Psoas muscle (tissue), 7 donors: ENCODE measurements at regions not wholly inside any gene's neighbourhood (a gene's known extent, or its start where the extent isn't known, plus 50 kb on each side); places are given as distances from the start of the nearest gene placed in this dataset.

Experiments
- ATAC-seq, 4 donors: fragments of 200-7000 bp; cut with Tn5 transposase; one replicate each; pipeline ENCODE4 v1.9.1; 2020; ENCODE audit warnings: moderate library complexity in 3 of 4, mild to moderate bottlenecking in 2 of 4
- DNase-seq, 2 donors: peaks; one replicate each; pipeline ENCODE4 v3.0.0-alpha.2; 2020
- H3K27ac ChIP-seq: fragments of 200-600 bp; one replicate; pipeline ENCODE4 v1.8.0; 2022
- H3K27me3 ChIP-seq, 3 donors: fragments of 200-600 bp in 1 of 3; one replicate each; pipeline versions ENCODE4 v1.6.1 to v1.8.0; 2013 to 2022; ENCODE audit warnings: low read length in 2 of 3, mild to moderate bottlenecking in 2 of 3, moderate library complexity in 1 of 3; ENCODE audit not compliant: insufficient read depth in 3 of 3
- H3K36me3 ChIP-seq, 2 donors: fragments of 200-600 bp in 1 of 2; one replicate each; pipeline versions ENCODE4 v1.6.1 to v1.8.0; 2013 to 2022; ENCODE audit warnings: low read depth in 1 of 2, mild to moderate bottlenecking in 1 of 2, moderate library complexity in 1 of 2; ENCODE audit not compliant: insufficient read depth in 1 of 2
- H3K4me1 ChIP-seq: fragments of 200-600 bp; one replicate; pipeline ENCODE4 v1.8.0; 2022
- H3K4me3 ChIP-seq: fragments of 200-600 bp; one replicate; pipeline ENCODE4 v1.8.0; 2022; ENCODE audit warnings: mild to moderate bottlenecking
- H3K9me3 ChIP-seq: fragments of 200-600 bp; one replicate; pipeline ENCODE4 v1.8.0; 2022
- CTCF ChIP-seq: fragments of 200-600 bp; IDR thresholded peaks from one replicate; pipeline ENCODE4 v1.8.0; 2022; ENCODE audit warnings: antibody characterized with exemption
- WGBS, 3 donors: extraction: QIAGEN DNeasy Blood & Tissue Kit; methylation state at CpG; one replicate each; pipeline versions ENCODE4 v1.1.6 to v1.1.7; 2013; 5-methylcytosine and 5-hydroxymethylcytosine counted together
- intact Hi-C, 2 donors: fragments of 100-400 bp; cut with DNase I; formaldehyde crosslinking; loops; one replicate each; pipeline versions ENCODE4 v1.11.0 to v1.14.2; 2022
- donor health status: healthy with polysubstance abuse.
- donor health status: DM: no; HTN: no; CAD: no; lungs with moderate emphysema.
- donor health status: Bipolar disorder and iron deficiency.
- donor health status: healthy.
- donor health status: DM: yes; HTN: yes; CAD: no.
- donor health status: DM: no; HTN: no; CAD: no.
- donor health status: DM: yes; HTN: yes; CAD: no.

GRCh38 chr13:31056644-31057271 is 104.9 kb downstream of the HSPH1 start:
- no peaks in the 10 kb centered on the region for H3K36me3 ChIP-seq
- no peaks in the 10 kb centered on the region for H3K9me3 ChIP-seq
- no peak for TF ChIP-seq CTCF
- no peak overlapping the region for H3K27ac ChIP-seq
- intact Hi-C loops, result no loop called here
- ATAC-seq (no peak), DNase-seq (no peak)
- 21 to 27% (median 26%) methylated on average over 10 of the region's 10 CpGs for WGBS, 3 donors
- H3K27me3 ChIP-seq, result peaks cover 0 to 17% (median 2%) of the 10 kb centered on the region in 3 donors
- H3K4me1 ChIP-seq, result no peaks in the 10 kb centered on the region
- no peak overlapping the region for H3K4me3 ChIP-seq

GRCh38 chr13:31055589-31055988 is 106.1 kb downstream of the HSPH1 start:
- peaks cover 0 to 16% (median 4%) of the 10 kb centered on the region in 3 donors for H3K27me3 ChIP-seq
- H3K36me3 ChIP-seq, result no peaks in the 10 kb centered on the region
- no peak for DNase-seq
- no peak for ATAC-seq
- intact Hi-C loops, result no loop called here
- TF ChIP-seq CTCF, result no peak
- no peak overlapping the region for H3K27ac ChIP-seq
- no peaks in the 10 kb centered on the region for H3K4me1 ChIP-seq
- H3K9me3 ChIP-seq, result no peaks in the 10 kb centered on the region
- no peak overlapping the region for H3K4me3 ChIP-seq
- 93 to 97% (median 96%) methylated on average over 5 of the region's 5 CpGs for WGBS, 3 donors

- H3K27me3 ChIP-seq, result peaks cover 0 to 17% (median 6%) of the 10 kb centered on the region in 3 donors
- DNase-seq (no peak), ATAC-seq (no peak)
- no peaks in the 10 kb centered on the region for H3K36me3 ChIP-seq
- no peak overlapping the region for H3K27ac ChIP-seq
- no peaks in the 10 kb centered on the region for H3K9me3 ChIP-seq
- H3K4me3 ChIP-seq, result no peak overlapping the region
- intact Hi-C loops, result no loop called here
- 93 to 99% (median 95%) methylated on average over 4 of the region's 4 CpGs for WGBS, 3 donors
- H3K4me1 ChIP-seq, result no peaks in the 10 kb centered on the region
- TF ChIP-seq CTCF, result no peak
Observed at GRCh38 chr13:31054632-31055031, 107.1 kb downstream of the HSPH1 start.

- Histone ChIP-seq H3K4me1 (no peaks in the 10 kb centered on the region), H3K27me3 (peaks cover 0 to 14% (median 6%) of the 10 kb centered on the region in 3 donors), H3K9me3 (no peaks in the 10 kb centered on the region), H3K4me3 (no peak overlapping the region), H3K36me3 (no peaks in the 10 kb centered on the region), H3K27ac (no peak overlapping the region)
- DNase-seq (no peak), ATAC-seq (no peak)
- TF ChIP-seq CTCF, result no peak
- intact Hi-C loops, result no loop called here
- WGBS, 3 donors, result 88 to 93% (median 91%) methylated on average over 6 of the region's 6 CpGs
Observed at GRCh38 chr13:31053896-31054295, 107.8 kb downstream of the HSPH1 start.

- DNase-seq (peak; percentile 61 to 62), ATAC-seq (peak; percentile 64 to 80 (median 78))
- no peaks in the 10 kb centered on the region for H3K36me3 ChIP-seq
- H3K4me1 ChIP-seq, result no peaks in the 10 kb centered on the region
- TF ChIP-seq CTCF, result no peak
- H3K9me3 ChIP-seq, result no peaks in the 10 kb centered on the region
- intact Hi-C loops, result no loop called here
- H3K27ac ChIP-seq, result no peak overlapping the region
- peaks cover 0 to 10% (median 6%) of the 10 kb centered on the region in 3 donors for H3K27me3 ChIP-seq
- H3K4me3 ChIP-seq, result no peak overlapping the region
- 32 to 43% (median 41%) methylated on average over 7 of the region's 7 CpGs for WGBS, 3 donors
Observed at GRCh38 chr13:31053091-31053490, 108.6 kb downstream of the HSPH1 start.
